Ishikawa (cell line): ENCODE measurements at regions not wholly inside any gene's neighbourhood (a gene's known extent, or its start where the extent isn't known, plus 50 kb on each side); places are given as distances from the start of the nearest gene placed in this dataset.

Experiments used
- CEBPB ChIP-seq: IDR thresholded peaks from 2 replicates; pipeline ENCODE4 v1.6.1; 2012
- CREB1 ChIP-seq: IDR thresholded peaks from 2 replicates; pipeline ENCODE4 v1.6.1; 2012; ENCODE audit warnings: low read depth
- EGR1 ChIP-seq: IDR thresholded peaks from 2 replicates; pipeline ENCODE4 v1.6.1; 2012
- EP300 ChIP-seq: IDR thresholded peaks from 2 replicates; pipeline ENCODE4 v1.6.1; 2012; ENCODE audit warnings: borderline replicate concordance
- FOXM1 ChIP-seq: IDR thresholded peaks from 2 replicates; pipeline ENCODE4 v1.6.1; 2012; ENCODE audit warnings: low read depth, borderline replicate concordance
- MAX ChIP-seq: IDR thresholded peaks from 2 replicates; pipeline ENCODE4 v1.6.1; 2012
- NFIC ChIP-seq: IDR thresholded peaks from 2 replicates; pipeline ENCODE4 v1.6.1; 2012
- RAD21 ChIP-seq: IDR thresholded peaks from 2 replicates; pipeline ENCODE4 v1.6.1; 2012; ENCODE audit warnings: low read depth
- REST ChIP-seq: IDR thresholded peaks from 2 replicates; pipeline ENCODE4 v1.6.1; 2012; ENCODE audit warnings: low read depth, mild to moderate bottlenecking
- TAF1 ChIP-seq: IDR thresholded peaks from 2 replicates; pipeline ENCODE4 v1.6.1; 2012; ENCODE audit warnings: low read depth, mild to moderate bottlenecking
- TCF12 ChIP-seq: IDR thresholded peaks from 2 replicates; pipeline ENCODE4 v1.6.1; 2012; ENCODE audit warnings: low read depth
- TEAD4 ChIP-seq: IDR thresholded peaks from 2 replicates; pipeline ENCODE4 v1.6.1; 2012
- YY1 ChIP-seq: IDR thresholded peaks from 2 replicates; pipeline ENCODE4 v1.6.1; 2012; ENCODE audit warnings: low read depth
- ZBTB7A ChIP-seq: IDR thresholded peaks from 2 replicates; pipeline ENCODE4 v1.6.1; 2012; ENCODE audit warnings: low read depth
- TF ChIP-seq, protein P1 (sequence below): IDR thresholded peaks from 2 replicates; pipeline ENCODE4 v1.6.1; 2012

- TF ChIP-seq TEAD4 (no peak), REST (no peak), ZBTB7A (no peak), CREB1 (no peak), MAX (no peak), CEBPB (no peak), NFIC (no peak)
- TF ChIP-seq, protein P1, sequence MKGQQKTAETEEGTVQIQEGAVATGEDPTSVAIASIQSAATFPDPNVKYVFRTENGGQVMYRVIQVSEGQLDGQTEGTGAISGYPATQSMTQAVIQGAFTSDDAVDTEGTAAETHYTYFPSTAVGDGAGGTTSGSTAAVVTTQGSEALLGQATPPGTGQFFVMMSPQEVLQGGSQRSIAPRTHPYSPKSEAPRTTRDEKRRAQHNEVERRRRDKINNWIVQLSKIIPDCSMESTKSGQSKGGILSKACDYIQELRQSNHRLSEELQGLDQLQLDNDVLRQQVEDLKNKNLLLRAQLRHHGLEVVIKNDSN: no peak
These were observed 407.3 kb upstream of the CDH20 start for GRCh38 chr18:60925892-60926291.

DNA sequence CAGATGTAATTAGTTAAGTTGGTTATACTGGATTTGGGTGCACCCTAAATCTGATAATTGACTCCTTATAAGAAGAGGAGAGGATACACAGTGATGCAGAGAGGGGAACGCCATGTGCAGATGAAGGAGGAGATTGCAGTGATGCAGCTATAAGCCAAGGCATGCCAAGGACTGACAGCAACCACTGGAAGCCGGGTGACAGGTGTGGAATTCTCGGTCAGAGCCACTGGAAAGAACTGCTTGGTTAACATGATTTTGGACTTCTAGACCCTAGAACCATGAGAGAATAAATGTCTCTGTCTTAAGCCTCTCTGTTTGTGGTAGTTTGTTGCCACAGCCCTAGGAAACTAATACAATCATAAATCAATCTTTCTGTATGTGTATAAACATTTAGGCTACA, 403.3 kb upstream of the CDH20 start:
- TF ChIP-seq, protein P1: no peak
- TF ChIP-seq NFIC (no peak), MAX (no peak), RAD21 (no peak), TCF12 (no peak), ZBTB7A (no peak), TEAD4 (no peak), CREB1 (no peak), EP300 (no peak), CEBPB (no peak), REST (no peak), EGR1 (no peak), FOXM1 (no peak), YY1 (no peak)

DNA sequence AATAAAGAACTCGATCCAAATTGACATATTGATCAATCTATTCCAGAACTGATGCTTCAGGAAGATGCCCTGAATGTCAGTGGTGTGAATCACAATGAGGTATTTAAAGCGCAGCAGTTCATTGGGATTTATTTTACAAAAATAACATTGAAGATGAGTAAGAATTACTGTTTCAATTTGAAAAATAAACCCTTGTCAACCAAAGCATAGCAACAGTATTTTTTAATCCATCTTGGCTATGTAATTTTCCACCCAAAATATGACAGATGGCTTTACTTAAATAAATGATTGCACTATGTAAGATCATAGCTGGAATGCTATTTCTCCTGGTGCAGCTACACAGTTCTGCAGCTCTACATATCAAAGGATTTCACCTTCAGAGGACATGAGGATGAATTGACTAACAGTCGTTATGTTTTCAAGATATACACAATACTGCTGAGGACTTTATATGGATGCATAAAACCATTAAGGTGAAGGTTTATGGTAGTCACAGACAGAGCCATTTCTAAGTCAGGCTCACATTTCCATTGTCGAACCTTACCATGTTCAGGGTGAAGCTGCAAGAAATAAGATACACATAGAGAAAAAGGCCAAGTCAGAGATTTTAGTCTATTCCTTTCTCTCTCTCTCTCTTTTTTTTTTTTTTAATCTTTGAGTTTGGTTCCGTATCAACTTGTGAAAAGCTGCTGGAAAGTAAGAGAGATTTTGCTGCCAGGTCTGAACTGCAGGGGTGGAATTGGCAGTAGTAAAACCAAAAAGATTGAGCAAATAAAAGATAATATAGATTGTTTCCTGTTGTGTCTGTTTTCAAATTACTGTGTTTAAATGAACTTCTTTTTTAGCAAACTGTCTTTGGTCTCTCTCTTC, 398.0 kb upstream of the CDH20 start:
- no peak for TF ChIP-seq RAD21
- TF ChIP-seq EGR1: no peak
- TF ChIP-seq, protein P1: no peak
- TF ChIP-seq ZBTB7A: no peak

- no peak for TF ChIP-seq TAF1
- no peak for TF ChIP-seq CEBPB
- no peak for TF ChIP-seq TEAD4
- TF ChIP-seq, protein P1: no peak
- TF ChIP-seq REST: no peak
- no peak for TF ChIP-seq RAD21
- TF ChIP-seq YY1: no peak
- no peak for TF ChIP-seq NFIC
- TF ChIP-seq MAX: no peak
- TF ChIP-seq EP300: no peak
These were observed 397.1 kb upstream of the CDH20 start for GRCh38 chr18:60936101-60936500.
